Astrocyte (in vitro differentiated cells and primary cell): ENCODE measurements at regions not wholly inside any gene's neighbourhood (a gene's known extent, or its start where the extent isn't known, plus 50 kb on each side); places are given as distances from the start of the nearest gene placed in this dataset.

ENCODE experiments used
- CTCF ChIP-seq: IDR thresholded peaks from 2 replicates; pipeline ENCODE4 v1.5.1; 2011; ENCODE audit warnings: low read depth, mild to moderate bottlenecking, inconsistent platforms, low read length, moderate library complexity; ENCODE audit not compliant: insufficient read depth
- EZH2 ChIP-seq: IDR thresholded peaks from 2 replicates; pipeline ENCODE4 v1.6.1; 2012; ENCODE audit warnings: mild to moderate bottlenecking, low read length, inconsistent platforms; ENCODE audit not compliant: insufficient read depth

GRCh38 chr3:29088579-29088978, 192.3 kb upstream of the RBMS3 start:
- TF ChIP-seq CTCF (no peak), EZH2 (no peak)
